ENCODE measurements at regions not wholly inside any gene's neighbourhood (a gene's known extent, or its start where the extent isn't known, plus 50 kb on each side); places are given as distances from the start of the nearest gene placed in this dataset.

DNA sequence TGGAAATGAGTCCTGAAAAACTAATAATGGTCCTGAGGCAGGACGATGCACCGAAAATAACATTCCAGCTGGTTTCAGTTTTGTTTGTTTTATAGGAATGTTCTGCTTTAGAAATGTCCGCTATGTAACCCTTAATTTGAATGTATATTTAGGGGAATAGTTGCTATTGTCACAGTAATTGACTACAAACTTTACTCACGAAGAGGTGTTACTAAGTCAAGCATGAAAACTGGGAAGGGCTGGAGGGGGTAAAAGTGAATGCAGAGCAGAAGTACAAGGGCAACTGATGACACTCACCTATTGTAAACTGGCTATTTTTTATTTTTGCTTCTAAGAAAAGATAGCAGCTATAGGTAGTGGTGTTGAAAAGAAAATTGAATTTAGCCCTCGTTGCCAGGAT is 230.7 kb upstream of the SYT10 start:
- TF ChIP-seq RARB (CRISPR knock-in tag; IDR thresholded peaks at IDR 0.05), result no peak
- no peak for TF ChIP-seq ZNF565 (CRISPR knock-in tag; conservative IDR thresholded peaks at IDR 0.05; ENCODE audit: low read depth)
- TF ChIP-seq ZFP3 (CRISPR knock-in tag; IDR thresholded peaks at IDR 0.05), result no peak
- TF ChIP-seq PPARA (CRISPR knock-in tag; IDR thresholded peaks at IDR 0.05; ENCODE audit: borderline replicate concordance), result no peak
- TF ChIP-seq CSDC2 (CRISPR knock-in tag; IDR thresholded peaks at IDR 0.05), result no peak
- TF ChIP-seq TSHZ2 (CRISPR knock-in tag; IDR thresholded peaks at IDR 0.05), result no peak
- TF ChIP-seq, protein P1, sequence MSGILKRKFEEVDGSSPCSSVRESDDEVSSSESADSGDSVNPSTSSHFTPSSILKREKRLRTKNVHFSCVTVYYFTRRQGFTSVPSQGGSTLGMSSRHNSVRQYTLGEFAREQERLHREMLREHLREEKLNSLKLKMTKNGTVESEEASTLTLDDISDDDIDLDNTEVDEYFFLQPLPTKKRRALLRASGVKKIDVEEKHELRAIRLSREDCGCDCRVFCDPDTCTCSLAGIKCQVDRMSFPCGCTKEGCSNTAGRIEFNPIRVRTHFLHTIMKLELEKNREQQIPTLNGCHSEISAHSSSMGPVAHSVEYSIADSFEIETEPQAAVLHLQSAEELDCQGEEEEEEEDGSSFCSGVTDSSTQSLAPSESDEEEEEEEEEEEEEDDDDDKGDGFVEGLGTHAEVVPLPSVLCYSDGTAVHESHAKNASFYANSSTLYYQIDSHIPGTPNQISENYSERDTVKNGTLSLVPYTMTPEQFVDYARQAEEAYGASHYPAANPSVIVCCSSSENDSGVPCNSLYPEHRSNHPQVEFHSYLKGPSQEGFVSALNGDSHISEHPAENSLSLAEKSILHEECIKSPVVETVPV (CRISPR knock-in tag; IDR thresholded peaks at IDR 0.05), result no peak
- TF ChIP-seq ARNTL (CRISPR knock-in tag; IDR thresholded peaks at IDR 0.05; ENCODE audit: borderline replicate concordance, low read depth), result no peak
- no peak for TF ChIP-seq ZFP30 (CRISPR knock-in tag; IDR thresholded peaks at IDR 0.05)
- ATAC-seq, result no peak

- no peak for ATAC-seq
- TF ChIP-seq ZNF8 (CRISPR knock-in tag; IDR thresholded peaks at IDR 0.05) (no peak), PATZ1 (CRISPR knock-in tag; IDR thresholded peaks at IDR 0.05; ENCODE audit: borderline replicate concordance) (no peak), ZC3H10 (CRISPR knock-in tag; IDR thresholded peaks at IDR 0.05) (no peak), ISL1 (CRISPR knock-in tag; IDR thresholded peaks at IDR 0.05) (no peak), ZFP30 (CRISPR knock-in tag; IDR thresholded peaks at IDR 0.05) (no peak), ARNTL (CRISPR knock-in tag; IDR thresholded peaks at IDR 0.05; ENCODE audit: borderline replicate concordance, low read depth) (no peak), SNAI2 (CRISPR knock-in tag; IDR thresholded peaks at IDR 0.05) (no peak)
Measured at GRCh38 chr12:33671676-33672075, 232.1 kb upstream of the SYT10 start.

DNA sequence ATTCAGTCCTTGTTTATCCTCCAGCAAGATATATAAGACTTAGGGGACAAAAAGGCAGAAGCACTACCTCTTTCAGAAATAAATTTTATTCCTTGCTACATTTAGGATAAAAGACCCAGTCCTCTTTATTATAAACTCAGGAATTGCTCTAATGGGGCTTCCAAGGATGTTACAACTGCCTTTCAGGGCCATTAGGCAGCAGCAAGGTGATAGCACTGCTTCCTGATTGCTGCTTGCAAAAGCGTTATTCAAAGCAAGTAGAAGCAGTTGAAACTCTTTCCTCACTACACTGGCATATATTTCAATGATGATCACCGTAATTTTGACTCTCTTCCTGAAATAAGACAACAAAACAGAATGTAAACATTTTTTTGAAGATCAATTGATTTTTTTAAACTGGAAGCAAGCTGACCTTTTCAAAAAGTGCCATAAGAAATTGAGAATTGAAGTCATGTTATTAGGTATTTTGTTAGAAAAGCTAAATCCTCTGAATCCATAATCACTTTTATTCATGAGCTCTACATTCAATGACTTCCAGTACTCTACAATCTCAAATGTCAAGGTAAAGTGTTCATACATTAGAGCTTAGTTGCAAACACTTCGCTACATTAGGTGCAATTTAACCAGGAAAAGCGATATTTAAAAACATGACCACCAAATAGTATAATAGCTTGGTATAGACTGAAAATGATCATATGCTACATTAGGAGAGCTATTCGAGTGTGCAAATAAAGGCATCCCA is 233.4 kb upstream of the SYT10 start:
- no peak for TF ChIP-seq ZNF565 (CRISPR knock-in tag; conservative IDR thresholded peaks at IDR 0.05; ENCODE audit: low read depth)
- TF ChIP-seq, protein P2, sequence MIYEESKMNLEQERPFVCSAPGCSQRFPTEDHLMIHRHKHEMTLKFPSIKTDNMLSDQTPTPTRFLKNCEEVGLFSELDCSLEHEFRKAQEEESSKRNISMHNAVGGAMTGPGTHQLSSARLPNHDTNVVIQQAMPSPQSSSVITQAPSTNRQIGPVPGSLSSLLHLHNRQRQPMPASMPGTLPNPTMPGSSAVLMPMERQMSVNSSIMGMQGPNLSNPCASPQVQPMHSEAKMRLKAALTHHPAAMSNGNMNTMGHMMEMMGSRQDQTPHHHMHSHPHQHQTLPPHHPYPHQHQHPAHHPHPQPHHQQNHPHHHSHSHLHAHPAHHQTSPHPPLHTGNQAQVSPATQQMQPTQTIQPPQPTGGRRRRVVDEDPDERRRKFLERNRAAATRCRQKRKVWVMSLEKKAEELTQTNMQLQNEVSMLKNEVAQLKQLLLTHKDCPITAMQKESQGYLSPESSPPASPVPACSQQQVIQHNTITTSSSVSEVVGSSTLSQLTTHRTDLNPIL (CRISPR knock-in tag; IDR thresholded peaks at IDR 0.05; ENCODE audit: low read depth), result no peak
- no peak for TF ChIP-seq BACH2 (CRISPR knock-in tag; IDR thresholded peaks at IDR 0.05; ENCODE audit: borderline replicate concordance)
- TF ChIP-seq ISL1 (CRISPR knock-in tag; IDR thresholded peaks at IDR 0.05), result no peak
- TF ChIP-seq PATZ1 (CRISPR knock-in tag; IDR thresholded peaks at IDR 0.05; ENCODE audit: borderline replicate concordance), result no peak
- ATAC-seq, result no peak

GRCh38 chr12:33676866-33677265 is 237.2 kb upstream of the SYT10 start:
- no peak for ATAC-seq
- TF ChIP-seq, protein P3, sequence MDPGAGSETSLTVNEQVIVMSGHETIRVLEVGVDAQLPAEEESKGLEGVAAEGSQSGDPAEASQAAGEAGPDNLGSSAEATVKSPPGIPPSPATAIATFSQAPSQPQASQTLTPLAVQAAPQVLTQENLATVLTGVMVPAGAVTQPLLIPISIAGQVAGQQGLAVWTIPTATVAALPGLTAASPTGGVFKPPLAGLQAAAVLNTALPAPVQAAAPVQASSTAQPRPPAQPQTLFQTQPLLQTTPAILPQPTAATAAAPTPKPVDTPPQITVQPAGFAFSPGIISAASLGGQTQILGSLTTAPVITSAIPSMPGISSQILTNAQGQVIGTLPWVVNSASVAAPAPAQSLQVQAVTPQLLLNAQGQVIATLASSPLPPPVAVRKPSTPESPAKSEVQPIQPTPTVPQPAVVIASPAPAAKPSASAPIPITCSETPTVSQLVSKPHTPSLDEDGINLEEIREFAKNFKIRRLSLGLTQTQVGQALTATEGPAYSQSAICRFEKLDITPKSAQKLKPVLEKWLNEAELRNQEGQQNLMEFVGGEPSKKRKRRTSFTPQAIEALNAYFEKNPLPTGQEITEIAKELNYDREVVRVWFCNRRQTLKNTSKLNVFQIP (CRISPR knock-in tag; IDR thresholded peaks at IDR 0.05; ENCODE audit: borderline replicate concordance, low read depth), result no peak
- TF ChIP-seq ISL1 (CRISPR knock-in tag; IDR thresholded peaks at IDR 0.05) (no peak), SNAI2 (CRISPR knock-in tag; IDR thresholded peaks at IDR 0.05) (no peak), OSR1 (CRISPR knock-in tag; IDR thresholded peaks at IDR 0.05) (no peak), GLIS3 (CRISPR knock-in tag; IDR thresholded peaks at IDR 0.05) (no peak), PPARA (CRISPR knock-in tag; IDR thresholded peaks at IDR 0.05; ENCODE audit: borderline replicate concordance) (no peak), ARNTL (CRISPR knock-in tag; IDR thresholded peaks at IDR 0.05; ENCODE audit: borderline replicate concordance, low read depth) (no peak), ZFP30 (CRISPR knock-in tag; IDR thresholded peaks at IDR 0.05) (no peak)
